ENCODE measurements at regions not wholly inside any gene's neighbourhood (a gene's known extent, or its start where the extent isn't known, plus 50 kb on each side); places are given as distances from the start of the nearest gene placed in this dataset.
A peak's percentile ranks its signal among the peaks of the same experiment; 100 is the strongest.
"Not testable (repeated sequence)": the region's sequence is repeated elsewhere in the genome, so short reads cannot be mapped to it uniquely, and the experiment has no call there.

GRCh38 chr12:34121360-34121759 lies 99.1 kb downstream of the ALG10 start:
- no peaks in the 10 kb centered on the region for H3K27me3 Mint-ChIP-seq (ENCODE audit: unreplicated experiment)
- no peak for TF ChIP-seq CTCF (IDR thresholded peaks at IDR 0.05; ENCODE audit: partially characterized antibody, unreplicated experiment)
- no peak overlapping the region for H3K4me3 Mint-ChIP-seq (ENCODE audit: unreplicated experiment)
- no peak overlapping the region for H3K27ac Mint-ChIP-seq (ENCODE audit: unreplicated experiment)
- peaks cover under 1% of the 10 kb centered on the region for H3K36me3 Mint-ChIP-seq (ENCODE audit: unreplicated experiment)
- no peak for DNase-seq
- H3K9me3 Mint-ChIP-seq (ENCODE audit: unreplicated experiment): peaks cover 2% of the 10 kb centered on the region
- H3K4me1 Mint-ChIP-seq (ENCODE audit: low read depth, unreplicated experiment): no peaks in the 10 kb centered on the region

GRCh38 chr12:34123092-34123491 lies 100.8 kb downstream of the ALG10 start:
- not testable (repeated sequence) for DNase-seq; H3K9me3 Mint-ChIP-seq (ENCODE audit: unreplicated experiment); H3K4me1 Mint-ChIP-seq (ENCODE audit: low read depth, unreplicated experiment); H3K27me3 Mint-ChIP-seq (ENCODE audit: unreplicated experiment); H3K36me3 Mint-ChIP-seq (ENCODE audit: unreplicated experiment); H3K4me3 Mint-ChIP-seq (ENCODE audit: unreplicated experiment); H3K27ac Mint-ChIP-seq (ENCODE audit: unreplicated experiment)
- TF ChIP-seq CTCF (IDR thresholded peaks at IDR 0.05; ENCODE audit: partially characterized antibody, unreplicated experiment): peak; percentile 78

- no peak for TF ChIP-seq CTCF (IDR thresholded peaks at IDR 0.05; ENCODE audit: partially characterized antibody, unreplicated experiment)
- Mint-ChIP-seq H3K4me1 (ENCODE audit: low read depth, unreplicated experiment) (no peaks in the 10 kb centered on the region), H3K9me3 (ENCODE audit: unreplicated experiment) (peaks cover 11% of the 10 kb centered on the region), H3K27me3 (ENCODE audit: unreplicated experiment) (peaks cover 2% of the 10 kb centered on the region), H3K4me3 (ENCODE audit: unreplicated experiment) (no peak overlapping the region), H3K27ac (ENCODE audit: unreplicated experiment) (no peak overlapping the region), H3K36me3 (ENCODE audit: unreplicated experiment) (peaks cover 7% of the 10 kb centered on the region)
- DNase-seq: no peak
These were observed 102.3 kb downstream of the ALG10 start for GRCh38 chr12:34124608-34125007.

GRCh38 chr12:34126239-34126641 lies 103.9 kb downstream of the ALG10 start:
- H3K27me3 Mint-ChIP-seq (ENCODE audit: unreplicated experiment): peaks cover 2% of the 10 kb centered on the region
- no peak overlapping the region for H3K4me3 Mint-ChIP-seq (ENCODE audit: unreplicated experiment)
- H3K36me3 Mint-ChIP-seq (ENCODE audit: unreplicated experiment): peaks cover 7% of the 10 kb centered on the region
- DNase-seq: no peak
- no peak overlapping the region for H3K27ac Mint-ChIP-seq (ENCODE audit: unreplicated experiment)
- no peak for TF ChIP-seq CTCF (IDR thresholded peaks at IDR 0.05; ENCODE audit: partially characterized antibody, unreplicated experiment)
- peaks cover 11% of the 10 kb centered on the region for H3K9me3 Mint-ChIP-seq (ENCODE audit: unreplicated experiment)
- H3K4me1 Mint-ChIP-seq (ENCODE audit: low read depth, unreplicated experiment): no peaks in the 10 kb centered on the region

- Mint-ChIP-seq H3K27ac (ENCODE audit: unreplicated experiment) (no peak overlapping the region), H3K27me3 (ENCODE audit: unreplicated experiment) (peaks cover 2% of the 10 kb centered on the region), H3K36me3 (ENCODE audit: unreplicated experiment) (peaks cover 7% of the 10 kb centered on the region), H3K9me3 (ENCODE audit: unreplicated experiment) (peaks cover 10% of the 10 kb centered on the region), H3K4me1 (ENCODE audit: low read depth, unreplicated experiment) (no peaks in the 10 kb centered on the region), H3K4me3 (ENCODE audit: unreplicated experiment) (no peak overlapping the region)
- no peak for TF ChIP-seq CTCF (IDR thresholded peaks at IDR 0.05; ENCODE audit: partially characterized antibody, unreplicated experiment)
- no peak for DNase-seq
These were observed 104.5 kb downstream of the ALG10 start for GRCh38 chr12:34126805-34127204.

- not testable (repeated sequence) for H3K27ac Mint-ChIP-seq (ENCODE audit: unreplicated experiment); H3K4me3 Mint-ChIP-seq (ENCODE audit: unreplicated experiment); H3K4me1 Mint-ChIP-seq (ENCODE audit: low read depth, unreplicated experiment); H3K9me3 Mint-ChIP-seq (ENCODE audit: unreplicated experiment); H3K36me3 Mint-ChIP-seq (ENCODE audit: unreplicated experiment); H3K27me3 Mint-ChIP-seq (ENCODE audit: unreplicated experiment); DNase-seq
These were observed 105.1 kb downstream of the ALG10 start for GRCh38 chr12:34127379-34127778.
